Keratinocyte (primary cell): ENCODE measurements at regions not wholly inside any gene's neighbourhood (a gene's known extent, or its start where the extent isn't known, plus 50 kb on each side); places are given as distances from the start of the nearest gene placed in this dataset.

Experiments
- CTCF ChIP-seq, 3 experiments: IDR thresholded peaks in 1 of 3; conservative IDR thresholded peaks in 1 of 3; optimal IDR thresholded peaks in 1 of 3; 2 replicates in 2 of 3; 3 replicates in 1 of 3; pipeline versions ENCODE3 to v1.5.1; 2011; ENCODE audit warnings: low read length in 3 of 3, mild to moderate bottlenecking in 3 of 3, moderate library complexity in 2 of 3, control low read depth in 1 of 3, inconsistent platforms in 1 of 3; ENCODE audit not compliant: insufficient read depth in 2 of 3; ENCODE audit errors: extremely low read depth in 1 of 3
- EZH2 ChIP-seq: IDR thresholded peaks from one replicate; pipeline ENCODE4 v1.6.1; 2012; ENCODE audit warnings: inconsistent platforms, mild to moderate bottlenecking, low read length, moderate library complexity

GRCh38 chr12:47570151-47570550, 135.7 kb downstream of the RPAP3 start:
- TF ChIP-seq CTCF (optimal IDR thresholded peaks at IDR 0.05 in 1 of 3, IDR thresholded peaks at IDR 0.05 in 1 of 3, conservative IDR thresholded peaks at IDR 0.05 in 1 of 3; ENCODE audit: extremely low read depth in 1 of 3, insufficient read depth in 2 of 3, low read length in 3 of 3) = no peak
- TF ChIP-seq EZH2 = no peak
